MCF 10A (cell line): ENCODE measurements at regions not wholly inside any gene's neighbourhood (a gene's known extent, or its start where the extent isn't known, plus 50 kb on each side); places are given as distances from the start of the nearest gene placed in this dataset.

Experiments used
- BruUV-seq: library from RNA; stranded (reverse); fragments of 400-500 nt; replicated peaks from 2 replicates; lab custom pipeline; 2021; lab: Mats Ljungman, UMichigan
- CTCF ChIA-PET: fragments of 300-600 bp; sonication (Branson Sonifier 250); formaldehyde crosslinking; extraction: SDS; loops from one replicate; lab custom pipeline; 2021; ENCODE audit warnings: antibody characterized with exemption, inconsistent platforms; lab: Yijun Ruan, JAX
- POLR2A ChIA-PET: fragments of 300-600, 350-650 bp; sonication (Branson Sonifier 250); formaldehyde crosslinking; extraction: SDS; loops from one replicate; lab custom pipeline; 2020; ENCODE audit warnings: antibody characterized with exemption, inconsistent platforms; lab: Yijun Ruan, JAX
- DNase-seq: peaks from one replicate; pipeline ENCODE4 v3.0.0-alpha.2; 2018; ENCODE audit not compliant: unreplicated experiment
- H3K27ac Mint-ChIP-seq: one replicate; pipeline ENCODE4 v1.8.0; 2022; ENCODE audit warnings: mild to moderate bottlenecking, low read depth, mixed read lengths; ENCODE audit not compliant: unreplicated experiment
- H3K27me3 Mint-ChIP-seq: one replicate; pipeline ENCODE4 v1.8.0; 2022; ENCODE audit warnings: mixed read lengths; ENCODE audit not compliant: insufficient read depth, unreplicated experiment
- H3K36me3 Mint-ChIP-seq: one replicate; pipeline ENCODE4 v1.8.0; 2022; ENCODE audit warnings: mild to moderate bottlenecking, moderate library complexity, mixed read lengths; ENCODE audit not compliant: insufficient read depth, unreplicated experiment
- H3K4me1 Mint-ChIP-seq: one replicate; pipeline ENCODE4 v1.8.0; 2022; ENCODE audit warnings: mixed read lengths; ENCODE audit not compliant: insufficient read depth, unreplicated experiment
- H3K4me3 Mint-ChIP-seq: one replicate; pipeline ENCODE4 v1.8.0; 2022; ENCODE audit warnings: mild to moderate bottlenecking, moderate library complexity, mixed read lengths; ENCODE audit not compliant: unreplicated experiment
- H3K9me3 Mint-ChIP-seq: one replicate; pipeline ENCODE4 v1.8.0; 2022; ENCODE audit warnings: mixed read lengths; ENCODE audit not compliant: unreplicated experiment
- intact Hi-C: fragments of 100-400 bp; cut with micrococcal nuclease; formaldehyde crosslinking; loops from 2 replicates; pipeline ENCODE4 v1.14.1; 2022
- TF ChIP-seq, protein P1 (sequence below): fragments of 200-600 bp; IDR thresholded peaks from one replicate; pipeline ENCODE4 v1.8.0; 2022; ENCODE audit warnings: antibody characterized with exemption, mild to moderate bottlenecking; ENCODE audit not compliant: unreplicated experiment

GRCh38 chr12:97005174-97005573 is 98.1 kb downstream of the NEDD1 start:
- BruUV-seq: no TSS peak
- H3K36me3 Mint-ChIP-seq: no peaks in the 10 kb centered on the region
- H3K4me1 Mint-ChIP-seq: no peaks in the 10 kb centered on the region
- ChIA-PET CTCF (interaction anchor here (0.6 to 1.2 kb wide), 5 partner anchors 9 to 421 kb away, joined by 3 to 4 read pairs (median 4); no protein-coding TSS in a partner anchor), POLR2A (no interaction called here)
- no peak for DNase-seq
- TF ChIP-seq, protein P1, sequence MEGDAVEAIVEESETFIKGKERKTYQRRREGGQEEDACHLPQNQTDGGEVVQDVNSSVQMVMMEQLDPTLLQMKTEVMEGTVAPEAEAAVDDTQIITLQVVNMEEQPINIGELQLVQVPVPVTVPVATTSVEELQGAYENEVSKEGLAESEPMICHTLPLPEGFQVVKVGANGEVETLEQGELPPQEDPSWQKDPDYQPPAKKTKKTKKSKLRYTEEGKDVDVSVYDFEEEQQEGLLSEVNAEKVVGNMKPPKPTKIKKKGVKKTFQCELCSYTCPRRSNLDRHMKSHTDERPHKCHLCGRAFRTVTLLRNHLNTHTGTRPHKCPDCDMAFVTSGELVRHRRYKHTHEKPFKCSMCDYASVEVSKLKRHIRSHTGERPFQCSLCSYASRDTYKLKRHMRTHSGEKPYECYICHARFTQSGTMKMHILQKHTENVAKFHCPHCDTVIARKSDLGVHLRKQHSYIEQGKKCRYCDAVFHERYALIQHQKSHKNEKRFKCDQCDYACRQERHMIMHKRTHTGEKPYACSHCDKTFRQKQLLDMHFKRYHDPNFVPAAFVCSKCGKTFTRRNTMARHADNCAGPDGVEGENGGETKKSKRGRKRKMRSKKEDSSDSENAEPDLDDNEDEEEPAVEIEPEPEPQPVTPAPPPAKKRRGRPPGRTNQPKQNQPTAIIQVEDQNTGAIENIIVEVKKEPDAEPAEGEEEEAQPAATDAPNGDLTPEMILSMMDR: no peak
- intact Hi-C loops: no loop called here
- H3K27ac Mint-ChIP-seq: no peak overlapping the region
- H3K27me3 Mint-ChIP-seq: peaks cover 80% of the 10 kb centered on the region
- no peak overlapping the region for H3K4me3 Mint-ChIP-seq
- no peaks in the 10 kb centered on the region for H3K9me3 Mint-ChIP-seq

- BruUV-seq: no TSS peak
- ChIA-PET POLR2A (no interaction called here), CTCF (no interaction called here)
- H3K9me3 Mint-ChIP-seq: no peaks in the 10 kb centered on the region
- intact Hi-C loops: no loop called here
- H3K36me3 Mint-ChIP-seq: no peaks in the 10 kb centered on the region
- TF ChIP-seq, protein P1: no peak
- H3K27ac Mint-ChIP-seq: no peak overlapping the region
- no peak overlapping the region for H3K4me3 Mint-ChIP-seq
- peaks cover 80% of the 10 kb centered on the region for H3K27me3 Mint-ChIP-seq
- no peaks in the 10 kb centered on the region for H3K4me1 Mint-ChIP-seq
- no peak for DNase-seq
Measured at GRCh38 chr12:97005646-97006045, 98.6 kb downstream of the NEDD1 start.

GRCh38 chr12:97006585-97006984 is 99.5 kb downstream of the NEDD1 start:
- intact Hi-C loops: no loop called here
- H3K4me1 Mint-ChIP-seq: no peaks in the 10 kb centered on the region
- no TSS peak for BruUV-seq
- peak; percentile 2 for DNase-seq
- ChIA-PET POLR2A (no interaction called here), CTCF (interaction anchor here (1.2 kb wide), 1 partner anchor 18 kb away, joined by 4 read pairs; no protein-coding TSS in a partner anchor)
- peaks cover 80% of the 10 kb centered on the region for H3K27me3 Mint-ChIP-seq
- H3K4me3 Mint-ChIP-seq: no peak overlapping the region
- H3K27ac Mint-ChIP-seq: no peak overlapping the region
- H3K9me3 Mint-ChIP-seq: no peaks in the 10 kb centered on the region
- H3K36me3 Mint-ChIP-seq: no peaks in the 10 kb centered on the region
- TF ChIP-seq, protein P1: no peak

DNA sequence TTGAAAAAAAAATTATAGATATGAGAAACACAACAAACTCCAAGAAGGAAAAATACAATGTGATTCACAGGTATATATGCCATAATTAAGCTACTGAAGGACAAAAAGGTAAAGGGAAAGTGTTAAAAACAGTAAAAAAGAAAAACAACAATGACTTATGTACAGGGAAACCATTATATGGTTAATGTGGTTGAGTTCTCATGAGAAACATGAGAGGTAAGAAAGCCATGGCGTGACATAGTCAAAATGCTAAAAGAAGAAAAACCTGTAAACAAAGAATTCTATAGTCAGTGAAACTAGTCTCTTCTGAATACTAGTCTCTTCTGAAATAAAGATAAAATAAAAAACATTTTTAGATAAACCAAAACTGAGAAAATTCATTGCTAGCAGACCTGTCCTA is 109.1 kb downstream of the NEDD1 start:
- ChIA-PET POLR2A (interaction anchor here (0.6 to 0.7 kb wide), 2 partner anchors 25 to 946 kb away, joined by 4 read pairs; no protein-coding TSS in a partner anchor), CTCF (no interaction called here)
- no TSS peak for BruUV-seq
- Mint-ChIP-seq H3K4me1 (no peaks in the 10 kb centered on the region), H3K9me3 (no peaks in the 10 kb centered on the region), H3K27me3 (peaks cover 37% of the 10 kb centered on the region), H3K27ac (no peak overlapping the region), H3K4me3 (no peak overlapping the region), H3K36me3 (no peaks in the 10 kb centered on the region)
- TF ChIP-seq, protein P1: no peak
- no peak for DNase-seq
- intact Hi-C loops: no loop called here
